ENCODE measurements at regions not wholly inside any gene's neighbourhood (a gene's known extent, or its start where the extent isn't known, plus 50 kb on each side); places are given as distances from the start of the nearest gene placed in this dataset.

- no peak for TF ChIP-seq CTCF (IDR thresholded peaks at IDR 0.05)
- TF ChIP-seq POLR2A (IDR thresholded peaks at IDR 0.05), result no peak
Observed at GRCh38 chr3:173255555-173255954, 114.5 kb upstream of the SPATA16 start.

All from testis (tissue), 2 donors.